GM18861 (cell line): ENCODE measurements at regions not wholly inside any gene's neighbourhood (a gene's known extent, or its start where the extent isn't known, plus 50 kb on each side); places are given as distances from the start of the nearest gene placed in this dataset.

Experiments used
- ATAC-seq: cut with Tn5 transposase; IDR thresholded peaks from one replicate; pipeline ENCODE4 v1.9.1; 2021; ENCODE audit not compliant: unreplicated experiment

- no peak for ATAC-seq
Observed at GRCh38 chr15:70430069-70430468, 332.4 kb upstream of the TLE3 start.

GRCh38 chr15:70429056-70429722 is 331.5 kb upstream of the TLE3 start:
- no peak for ATAC-seq

GRCh38 chr15:70428211-70428822 is 330.6 kb upstream of the TLE3 start:
- ATAC-seq: no peak

GRCh38 chr15:70427167-70428120 is 329.7 kb upstream of the TLE3 start:
- ATAC-seq: no peak

GRCh38 chr15:70426096-70426821 is 328.5 kb upstream of the TLE3 start:
- ATAC-seq: no peak

GRCh38 chr15:70424937-70425411 is 327.3 kb upstream of the TLE3 start:
- ATAC-seq: no peak

GRCh38 chr15:70423267-70423666 is 325.6 kb upstream of the TLE3 start:
- no peak for ATAC-seq

- no peak for ATAC-seq
Observed at GRCh38 chr15:70422342-70422741, 324.6 kb upstream of the TLE3 start.

- ATAC-seq: no peak
Observed at GRCh38 chr15:70420948-70421482, 323.3 kb upstream of the TLE3 start.

- ATAC-seq: no peak
Observed at GRCh38 chr15:70420086-70420947, 322.6 kb upstream of the TLE3 start.

- ATAC-seq: no peak
Observed at GRCh38 chr15:70418943-70419342, 321.2 kb upstream of the TLE3 start.

GRCh38 chr15:70417535-70417934 is 319.8 kb upstream of the TLE3 start:
- no peak for ATAC-seq

- no peak for ATAC-seq
Observed at GRCh38 chr15:70416829-70417228, 319.1 kb upstream of the TLE3 start.

- ATAC-seq: no peak
Observed at GRCh38 chr15:70415398-70415797, 317.7 kb upstream of the TLE3 start.

GRCh38 chr15:70414626-70415025 is 316.9 kb upstream of the TLE3 start:
- ATAC-seq: no peak

GRCh38 chr15:70412794-70413193 is 315.1 kb upstream of the TLE3 start:
- ATAC-seq: no peak

GRCh38 chr15:70411143-70411863 is 313.6 kb upstream of the TLE3 start:
- no peak for ATAC-seq

- ATAC-seq: no peak
Observed at GRCh38 chr15:70410371-70410985, 312.8 kb upstream of the TLE3 start.

GRCh38 chr15:70409388-70409787 is 311.7 kb upstream of the TLE3 start:
- ATAC-seq: no peak
